ENCODE measurements at regions not wholly inside any gene's neighbourhood (a gene's known extent, or its start where the extent isn't known, plus 50 kb on each side); places are given as distances from the start of the nearest gene placed in this dataset.

- TF ChIP-seq CTCF (IDR thresholded peaks at IDR 0.05) (no peak), POLR2A (IDR thresholded peaks at IDR 0.05) (no peak)
Measured at GRCh38 chr9:3028535-3028934, 184.6 kb upstream of the PUM3 start.

Measured in testis (tissue), 2 donors.